ENCODE measurements at regions not wholly inside any gene's neighbourhood (a gene's known extent, or its start where the extent isn't known, plus 50 kb on each side); places are given as distances from the start of the nearest gene placed in this dataset.

GRCh38 chr18:29644276-29644675 lies 1398.3 kb downstream of the DSC3 start:
- TF ChIP-seq GATA2 (IDR thresholded peaks at IDR 0.05; ENCODE audit: low read depth, low read length) (no peak), GATA3 (IDR thresholded peaks at IDR 0.05; ENCODE audit: low read depth, low read length) (no peak)

Data from SH-SY5Y (cell line).